ENCODE measurements at regions not wholly inside any gene's neighbourhood (a gene's known extent, or its start where the extent isn't known, plus 50 kb on each side); places are given as distances from the start of the nearest gene placed in this dataset.

DNA sequence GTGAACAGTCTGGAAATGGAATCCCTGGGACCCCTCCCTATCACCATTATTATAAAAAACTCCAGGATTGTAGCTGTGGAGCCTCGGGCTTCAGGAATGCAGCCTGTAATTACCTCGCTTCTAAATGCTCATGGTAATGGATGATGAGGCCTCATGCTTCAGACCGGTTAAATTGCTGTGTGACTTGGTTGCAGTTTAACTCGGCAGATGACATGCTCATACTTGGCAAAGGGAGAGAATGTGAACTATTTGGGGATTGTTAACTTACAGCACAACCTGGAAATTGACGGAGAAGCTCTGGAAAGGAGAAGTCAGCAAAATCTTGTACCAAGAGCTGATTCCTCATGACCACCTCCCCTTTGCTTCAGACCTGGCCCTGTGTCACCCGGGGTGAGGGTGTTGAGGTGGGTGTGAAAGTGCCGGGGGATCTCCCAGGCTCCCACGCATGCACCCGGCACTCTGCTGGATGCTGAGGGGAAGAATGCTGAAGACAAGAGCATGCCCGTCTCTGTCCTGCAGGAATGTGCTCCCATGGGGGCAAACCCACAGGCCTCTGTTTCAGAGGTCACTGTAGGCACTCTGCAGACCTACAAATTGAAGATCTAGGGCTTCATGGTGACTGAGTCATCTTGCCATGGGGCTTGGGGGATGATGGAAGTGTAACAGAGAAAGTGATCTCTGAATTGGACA, 364.8 kb downstream of the RPS6KC1 start:
- TF ChIP-seq, protein P1, sequence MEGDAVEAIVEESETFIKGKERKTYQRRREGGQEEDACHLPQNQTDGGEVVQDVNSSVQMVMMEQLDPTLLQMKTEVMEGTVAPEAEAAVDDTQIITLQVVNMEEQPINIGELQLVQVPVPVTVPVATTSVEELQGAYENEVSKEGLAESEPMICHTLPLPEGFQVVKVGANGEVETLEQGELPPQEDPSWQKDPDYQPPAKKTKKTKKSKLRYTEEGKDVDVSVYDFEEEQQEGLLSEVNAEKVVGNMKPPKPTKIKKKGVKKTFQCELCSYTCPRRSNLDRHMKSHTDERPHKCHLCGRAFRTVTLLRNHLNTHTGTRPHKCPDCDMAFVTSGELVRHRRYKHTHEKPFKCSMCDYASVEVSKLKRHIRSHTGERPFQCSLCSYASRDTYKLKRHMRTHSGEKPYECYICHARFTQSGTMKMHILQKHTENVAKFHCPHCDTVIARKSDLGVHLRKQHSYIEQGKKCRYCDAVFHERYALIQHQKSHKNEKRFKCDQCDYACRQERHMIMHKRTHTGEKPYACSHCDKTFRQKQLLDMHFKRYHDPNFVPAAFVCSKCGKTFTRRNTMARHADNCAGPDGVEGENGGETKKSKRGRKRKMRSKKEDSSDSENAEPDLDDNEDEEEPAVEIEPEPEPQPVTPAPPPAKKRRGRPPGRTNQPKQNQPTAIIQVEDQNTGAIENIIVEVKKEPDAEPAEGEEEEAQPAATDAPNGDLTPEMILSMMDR (optimal IDR thresholded peaks at IDR 0.05 in 1 of 3, IDR thresholded peaks at IDR 0.05 in 1 of 3, conservative IDR thresholded peaks at IDR 0.05 in 1 of 3; ENCODE audit: extremely low read depth in 1 of 3, insufficient read depth in 2 of 3, low read length in 3 of 3) = no peak
- no peak for TF ChIP-seq EZH2 (IDR thresholded peaks at IDR 0.05; ENCODE audit: low read length)
